ENCODE measurements at regions not wholly inside any gene's neighbourhood (a gene's known extent, or its start where the extent isn't known, plus 50 kb on each side); places are given as distances from the start of the nearest gene placed in this dataset.

DNA sequence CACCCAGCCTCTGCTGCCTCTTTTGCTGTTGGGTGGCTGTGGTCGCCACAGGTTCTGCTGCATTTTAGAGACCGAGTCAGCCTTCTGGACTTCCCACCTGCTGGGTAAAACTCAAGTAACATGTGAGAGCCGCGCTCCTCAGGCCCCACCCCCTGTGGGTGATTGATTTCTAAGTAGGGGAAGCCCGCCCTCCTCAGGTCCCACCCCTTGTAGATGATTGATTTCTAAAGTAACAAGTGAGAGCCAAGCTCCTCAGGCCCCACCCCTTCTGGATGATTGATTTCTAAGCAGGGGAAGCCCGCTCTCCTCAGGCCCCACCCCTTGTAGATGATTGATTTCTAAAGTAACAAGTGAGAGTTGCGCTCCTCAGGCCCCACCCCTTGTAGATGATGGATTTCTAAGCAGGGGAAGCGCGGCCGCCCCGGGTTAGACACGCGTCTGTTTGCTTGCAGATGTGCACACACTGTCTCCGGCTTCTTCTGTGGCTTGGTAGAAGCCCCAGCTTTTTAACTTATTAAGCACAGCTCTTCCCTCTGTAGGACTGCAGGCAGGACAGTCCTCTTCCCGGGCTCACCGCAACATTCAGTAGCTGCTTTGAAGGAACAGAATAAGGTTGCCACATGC lies 83.4 kb downstream of the FAM43A start:
- DNase-seq, result peak; percentile 91 to 92

DNA sequence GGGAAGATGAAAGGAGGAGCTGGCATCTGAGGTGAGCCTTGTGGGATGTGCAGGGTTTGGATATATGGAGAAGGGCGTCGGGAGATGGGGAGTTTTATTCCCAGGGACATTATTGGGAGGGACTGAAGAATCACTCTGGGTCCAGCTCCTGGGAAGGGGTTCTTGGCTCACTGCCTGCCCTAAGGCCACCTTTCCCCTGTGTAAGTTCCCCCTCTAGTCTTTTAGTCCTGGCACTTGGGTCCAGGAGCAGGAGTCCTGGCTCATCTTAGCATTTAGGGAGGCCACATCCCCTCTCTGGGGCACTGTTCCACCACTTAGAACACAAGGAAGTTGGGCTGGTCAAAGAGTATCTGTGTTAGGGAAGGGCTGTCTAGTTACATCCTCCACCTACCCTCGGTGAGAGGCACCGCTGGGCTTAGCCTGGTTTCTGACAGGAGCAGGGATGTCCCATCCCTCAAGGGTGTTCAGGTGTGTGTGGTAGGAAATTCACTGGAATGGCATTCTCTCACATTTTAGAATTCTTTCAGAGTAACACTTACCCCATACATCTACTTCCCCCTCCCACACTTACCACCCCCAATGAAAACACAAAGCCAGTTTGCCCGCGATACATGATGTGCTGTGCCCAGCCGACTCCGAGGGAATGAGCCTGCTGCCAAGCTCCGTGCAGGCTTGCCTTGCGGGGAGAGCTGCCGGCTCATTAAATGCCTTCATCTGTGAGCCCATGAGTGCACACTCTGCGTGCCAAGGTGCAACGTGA lies 86.7 kb downstream of the FAM43A start:
- no peak for DNase-seq

DNA sequence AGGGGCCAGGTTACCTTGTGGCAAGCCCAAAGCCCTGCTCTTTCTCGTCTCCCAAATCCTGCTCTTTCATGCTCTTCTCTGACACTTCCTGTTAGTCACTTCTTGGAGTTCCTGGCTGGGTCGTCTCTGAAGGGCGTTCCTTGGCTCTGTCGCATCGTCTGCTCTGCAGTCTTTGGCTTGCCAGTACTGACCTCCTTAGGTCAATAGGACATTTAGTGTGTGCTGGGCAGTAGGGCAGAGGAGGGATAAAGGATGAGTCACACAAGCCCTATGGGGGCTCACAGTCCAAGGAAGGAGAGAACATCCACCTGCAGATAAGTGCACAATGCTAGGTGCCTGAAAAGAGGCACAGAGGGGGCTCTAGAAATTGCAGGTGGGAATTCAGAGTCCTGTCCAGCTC lies 87.5 kb downstream of the FAM43A start:
- no peak for DNase-seq

DNA sequence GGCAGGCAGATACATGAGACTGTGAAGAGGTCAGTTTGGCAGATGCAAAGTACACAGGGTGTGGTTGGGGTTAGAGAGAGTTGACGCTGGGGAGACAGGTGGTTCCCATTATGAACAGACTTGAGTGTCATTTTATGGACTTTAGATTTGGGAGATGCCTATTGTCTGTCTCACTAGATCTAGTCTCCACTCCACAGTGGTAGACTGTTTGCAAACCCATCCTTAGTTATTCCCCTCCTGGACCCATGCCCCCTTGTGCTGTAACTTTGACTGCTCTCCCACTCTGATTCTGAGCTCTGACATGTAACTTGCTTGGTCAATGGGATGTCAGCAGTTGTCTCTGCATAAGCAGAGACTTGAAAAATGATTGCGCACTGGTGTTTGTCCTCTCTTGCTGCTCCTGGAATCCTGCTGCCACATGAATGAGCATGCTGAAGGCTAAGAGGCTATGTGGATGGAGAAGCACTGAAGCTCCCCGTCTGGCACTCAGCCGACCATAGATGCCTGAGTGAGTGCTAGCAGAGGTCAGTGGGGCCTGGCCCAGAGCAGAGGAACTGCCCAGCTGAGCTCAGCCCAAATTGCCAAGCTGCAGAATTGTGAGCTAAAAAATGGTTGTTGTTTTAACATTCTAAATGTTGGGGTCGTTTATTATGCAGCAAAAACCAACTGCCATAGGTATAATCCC lies 88.2 kb downstream of the FAM43A start:
- DNase-seq, result no peak

DNA sequence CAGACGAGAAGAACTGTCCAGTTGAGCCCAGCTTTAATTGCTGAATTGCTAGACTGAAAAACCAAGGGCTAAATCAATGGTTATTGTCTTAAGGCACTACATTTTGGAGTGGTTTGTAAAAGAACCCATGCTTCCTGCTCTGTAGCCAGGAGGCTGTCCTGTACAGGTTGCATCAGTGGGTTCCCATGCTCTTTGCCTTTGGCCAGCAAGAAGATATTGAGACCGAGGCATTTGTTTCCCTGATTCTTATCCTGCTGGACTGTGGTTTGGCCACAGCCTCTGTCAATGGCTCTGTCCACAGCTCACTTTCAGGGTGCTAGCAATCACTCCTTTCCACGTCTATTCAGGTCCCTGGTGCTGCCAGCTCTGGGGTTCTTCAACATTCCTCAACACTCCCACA lies 89.6 kb downstream of the FAM43A start:
- DNase-seq, result no peak

- DNase-seq, result no peak
These were observed 90.0 kb downstream of the FAM43A start for GRCh38 chr3:194775731-194776130.

DNA sequence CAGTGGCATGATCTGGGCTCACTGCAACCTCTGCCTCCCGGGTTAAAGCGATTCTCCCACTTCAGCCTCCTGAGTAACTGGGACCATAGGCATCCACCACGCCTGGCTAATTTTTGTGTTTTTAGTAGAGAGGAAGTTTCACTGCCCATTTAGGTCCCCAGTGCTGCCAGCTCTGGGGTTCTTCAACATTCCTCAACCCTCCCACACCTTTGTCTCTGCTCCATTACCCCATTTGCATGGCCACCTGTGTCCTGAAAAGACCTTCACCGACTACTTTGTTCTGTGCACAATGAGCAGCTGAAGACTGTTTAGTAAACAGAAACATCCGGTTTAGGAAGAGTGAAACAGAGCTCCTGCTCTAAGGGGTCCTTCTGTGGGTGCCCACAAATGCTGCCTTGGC lies 92.0 kb downstream of the FAM43A start:
- no peak for DNase-seq

GRCh38 chr3:194779729-194780224 lies 94.1 kb downstream of the FAM43A start:
- no peak for DNase-seq

- DNase-seq, result no peak
These were observed 95.0 kb downstream of the FAM43A start for GRCh38 chr3:194780706-194781105.

- no peak for DNase-seq
These were observed 95.9 kb downstream of the FAM43A start for GRCh38 chr3:194781617-194782016.

GRCh38 chr3:194782698-194783404 lies 97.2 kb downstream of the FAM43A start:
- no peak for DNase-seq

DNA sequence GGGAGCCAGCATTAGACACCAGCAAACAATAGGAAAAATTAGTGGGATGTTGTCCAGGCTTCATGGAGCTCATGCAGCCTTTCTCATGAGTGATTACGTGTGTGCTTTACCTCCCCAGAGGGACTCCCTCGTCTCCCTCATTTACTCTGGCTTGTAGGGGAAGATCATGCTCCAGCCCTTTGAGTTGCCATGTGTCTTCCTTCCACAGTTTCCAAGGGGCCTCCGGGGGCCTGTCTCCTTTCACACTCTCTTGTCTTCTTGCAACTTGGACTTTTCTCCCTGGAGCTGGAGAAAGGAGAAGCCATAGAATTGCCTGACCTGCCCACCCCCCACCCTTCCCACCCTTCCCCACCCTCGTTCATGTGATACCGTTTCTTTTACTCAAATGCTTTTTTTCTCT lies 98.7 kb downstream of the FAM43A start:
- DNase-seq, result no peak

GRCh38 chr3:194785315-194785714 lies 99.6 kb downstream of the FAM43A start:
- DNase-seq, result no peak

GRCh38 chr3:194787072-194787471 lies 101.4 kb downstream of the FAM43A start:
- DNase-seq, result no peak

DNA sequence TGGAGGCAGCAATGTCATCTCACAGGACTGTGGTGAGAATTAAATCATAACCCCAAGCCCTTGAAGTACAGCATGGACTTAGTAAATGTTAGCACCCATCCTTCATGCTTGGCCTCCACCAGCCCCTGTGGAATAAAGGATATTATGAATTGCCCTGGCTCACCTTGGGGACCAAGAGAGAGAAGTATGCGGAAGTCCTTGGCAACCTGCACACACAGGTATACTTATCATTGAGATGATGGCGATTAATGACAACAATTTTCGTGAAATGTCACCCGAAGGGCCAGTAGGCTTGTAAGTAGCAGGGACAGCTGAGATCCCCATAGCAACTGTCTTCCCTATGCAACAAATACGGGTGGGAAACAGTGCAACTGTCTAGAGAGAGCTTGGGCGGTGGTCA lies 102.0 kb downstream of the FAM43A start:
- DNase-seq, result no peak

- DNase-seq, result no peak
These were observed 106.7 kb downstream of the FAM43A start for GRCh38 chr3:194792368-194792767.

- DNase-seq, result no peak
These were observed 112.0 kb downstream of the FAM43A start for GRCh38 chr3:194797555-194798250.

DNA sequence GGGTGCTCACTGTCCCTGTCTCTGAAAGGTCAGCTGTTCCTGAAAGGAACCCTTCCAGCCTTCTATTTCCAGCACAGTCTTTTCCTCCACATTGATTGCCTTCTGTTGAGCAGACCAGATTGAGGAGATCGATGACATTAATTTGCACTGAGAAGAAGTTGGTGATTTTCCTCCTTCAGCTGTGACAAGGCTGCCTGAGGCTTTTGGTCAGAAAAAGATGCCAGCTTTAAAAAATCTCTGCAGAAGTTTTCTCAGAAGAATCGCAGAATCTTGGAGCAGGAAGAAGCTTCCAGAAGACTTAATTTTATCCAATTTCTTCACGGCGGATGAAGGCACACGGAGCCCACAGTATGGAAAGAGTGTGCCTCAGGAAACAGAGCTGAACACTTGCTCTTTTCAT lies 112.8 kb downstream of the FAM43A start:
- no peak for DNase-seq

- no peak for DNase-seq
These were observed 114.3 kb downstream of the FAM43A start for GRCh38 chr3:194800002-194800401.

- no peak for DNase-seq
These were observed 116.1 kb downstream of the FAM43A start for GRCh38 chr3:194801461-194802432.

- DNase-seq, result no peak
These were observed 119.1 kb downstream of the FAM43A start for GRCh38 chr3:194804796-194805195.

Measured in stimulated activated CD4-positive, alpha-beta T cell treated with anti-CD3 and anti-CD28 coated beads, Interleukin-2, amount 100 ng/mL, for 24 hours (primary cell).